Natural killer cell (primary cell): ENCODE measurements at regions not wholly inside any gene's neighbourhood (a gene's known extent, or its start where the extent isn't known, plus 50 kb on each side); places are given as distances from the start of the nearest gene placed in this dataset.

Experiments used
- ATAC-seq, 3 donors: fragments of 150-1000 bp in 2 of 3; fragments of 200-7000 bp in 1 of 3; cut with Tn5 transposase; 1 replicate in 1 of 3; 2 replicates in 2 of 3; pipeline ENCODE4 v1.10.0; 2021; ENCODE audit warnings: mild to moderate bottlenecking in 2 of 3, moderate library complexity in 2 of 3
- DNase-seq, 2 donors: peaks; one replicate each; pipeline versions ENCODE4 v3.0.0 to v3.0.0-alpha.2; 2013 to 2021; ENCODE audit warnings: mixed read lengths in 1 of 2
- H3K27ac ChIP-seq: one replicate; pipeline ENCODE4 v1.5.1; 2013; ENCODE audit warnings: mild to moderate bottlenecking, low read length
- H3K27me3 ChIP-seq: one replicate; pipeline ENCODE4 v1.6.1; 2013; ENCODE audit warnings: low read length; ENCODE audit not compliant: control insufficient read depth, insufficient read depth
- H3K36me3 ChIP-seq: one replicate; pipeline ENCODE4 v1.6.1; 2013; ENCODE audit warnings: low read length; ENCODE audit not compliant: control insufficient read depth, insufficient read depth
- H3K4me1 ChIP-seq: one replicate; pipeline ENCODE4 v1.6.1; 2013; ENCODE audit warnings: low read length; ENCODE audit not compliant: control insufficient read depth, insufficient read depth
- H3K4me3 ChIP-seq: one replicate; pipeline ENCODE4 v1.5.1; 2013; ENCODE audit warnings: low read length
- H3K9me3 ChIP-seq: one replicate; pipeline ENCODE4 v1.6.1; 2013; ENCODE audit warnings: low read length; ENCODE audit not compliant: control insufficient read depth, insufficient read depth
- H3K27ac Mint-ChIP-seq, 2 donors: one replicate each; pipeline ENCODE4 v1.8.0; 2022; ENCODE audit warnings: mild to moderate bottlenecking in 2 of 2, mixed read lengths in 2 of 2, moderate library complexity in 1 of 2
- H3K27me3 Mint-ChIP-seq, 2 donors: one replicate each; pipeline ENCODE4 v1.8.0; 2022; ENCODE audit warnings: low read depth in 2 of 2, mixed read lengths in 2 of 2
- H3K36me3 Mint-ChIP-seq: one replicate; pipeline ENCODE4 v1.8.0; 2022; ENCODE audit warnings: mixed read lengths
- H3K4me1 Mint-ChIP-seq, 2 donors: one replicate each; pipeline ENCODE4 v1.8.0; 2022; ENCODE audit warnings: mixed read lengths in 2 of 2
- H3K4me3 Mint-ChIP-seq: one replicate; pipeline ENCODE4 v1.8.0; 2022; ENCODE audit warnings: mild to moderate bottlenecking, moderate library complexity, mixed read lengths
- H3K9me3 Mint-ChIP-seq, 2 donors: one replicate each; pipeline ENCODE4 v1.8.0; 2022; ENCODE audit warnings: mixed read lengths in 2 of 2
- WGBS: methylation state at CpG from one replicate; pipeline ENCODE4 v1.1.7; 2013; ENCODE audit warnings: missing lambda C conversion rate; ENCODE audit not compliant: insufficient coverage; 5-methylcytosine and 5-hydroxymethylcytosine counted together
- intact Hi-C: fragments of 100-400 bp; cut with micrococcal nuclease; formaldehyde crosslinking; loops from one replicate; pipeline ENCODE4 v1.14.2; 2022
- TF ChIP-seq, protein P1 (sequence below): fragments of 200-600 bp; IDR thresholded peaks from one replicate; pipeline ENCODE4 v1.8.0; 2022; ENCODE audit warnings: antibody characterized with exemption

DNA sequence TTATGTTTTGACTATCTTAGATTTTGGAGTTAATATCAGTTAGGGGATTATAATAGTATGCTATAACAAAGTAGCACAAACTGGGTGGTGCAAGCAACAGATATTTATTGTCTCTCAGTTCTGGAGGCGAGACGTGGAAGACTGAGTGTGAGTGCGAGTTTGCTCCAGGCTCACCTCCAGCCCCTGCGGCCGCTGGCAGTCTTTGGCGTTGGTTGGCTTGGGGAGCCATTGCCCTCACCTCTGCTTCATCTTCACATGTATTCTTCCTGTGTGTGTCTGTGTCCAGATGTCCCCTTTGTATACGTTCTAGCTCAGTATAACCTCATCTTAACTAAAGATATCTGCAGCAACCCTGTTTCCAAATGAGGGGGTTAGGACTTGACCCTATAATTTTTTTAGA is 343.9 kb upstream of the COBL start:
- 86% methylated on average over 7 of the region's 7 CpGs for WGBS
- Mint-ChIP-seq H3K36me3 (no peaks in the 10 kb centered on the region), H3K4me1 (no peaks in the 10 kb centered on the region), H3K4me3 (no peak overlapping the region), H3K27me3 (no peaks in the 10 kb centered on the region), H3K9me3 (peaks cover 3 to 11% of the 10 kb centered on the region in 2 donors), H3K27ac (no peak overlapping the region)
- Histone ChIP-seq H3K9me3 (no peaks in the 10 kb centered on the region), H3K27ac (no peak overlapping the region), H3K27me3 (no peaks in the 10 kb centered on the region), H3K4me3 (no peak overlapping the region), H3K36me3 (no peaks in the 10 kb centered on the region), H3K4me1 (no peaks in the 10 kb centered on the region)
- TF ChIP-seq, protein P1, sequence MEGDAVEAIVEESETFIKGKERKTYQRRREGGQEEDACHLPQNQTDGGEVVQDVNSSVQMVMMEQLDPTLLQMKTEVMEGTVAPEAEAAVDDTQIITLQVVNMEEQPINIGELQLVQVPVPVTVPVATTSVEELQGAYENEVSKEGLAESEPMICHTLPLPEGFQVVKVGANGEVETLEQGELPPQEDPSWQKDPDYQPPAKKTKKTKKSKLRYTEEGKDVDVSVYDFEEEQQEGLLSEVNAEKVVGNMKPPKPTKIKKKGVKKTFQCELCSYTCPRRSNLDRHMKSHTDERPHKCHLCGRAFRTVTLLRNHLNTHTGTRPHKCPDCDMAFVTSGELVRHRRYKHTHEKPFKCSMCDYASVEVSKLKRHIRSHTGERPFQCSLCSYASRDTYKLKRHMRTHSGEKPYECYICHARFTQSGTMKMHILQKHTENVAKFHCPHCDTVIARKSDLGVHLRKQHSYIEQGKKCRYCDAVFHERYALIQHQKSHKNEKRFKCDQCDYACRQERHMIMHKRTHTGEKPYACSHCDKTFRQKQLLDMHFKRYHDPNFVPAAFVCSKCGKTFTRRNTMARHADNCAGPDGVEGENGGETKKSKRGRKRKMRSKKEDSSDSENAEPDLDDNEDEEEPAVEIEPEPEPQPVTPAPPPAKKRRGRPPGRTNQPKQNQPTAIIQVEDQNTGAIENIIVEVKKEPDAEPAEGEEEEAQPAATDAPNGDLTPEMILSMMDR: no peak
- DNase-seq: no peak
- no peak for ATAC-seq
- intact Hi-C loops: no loop called here

DNA sequence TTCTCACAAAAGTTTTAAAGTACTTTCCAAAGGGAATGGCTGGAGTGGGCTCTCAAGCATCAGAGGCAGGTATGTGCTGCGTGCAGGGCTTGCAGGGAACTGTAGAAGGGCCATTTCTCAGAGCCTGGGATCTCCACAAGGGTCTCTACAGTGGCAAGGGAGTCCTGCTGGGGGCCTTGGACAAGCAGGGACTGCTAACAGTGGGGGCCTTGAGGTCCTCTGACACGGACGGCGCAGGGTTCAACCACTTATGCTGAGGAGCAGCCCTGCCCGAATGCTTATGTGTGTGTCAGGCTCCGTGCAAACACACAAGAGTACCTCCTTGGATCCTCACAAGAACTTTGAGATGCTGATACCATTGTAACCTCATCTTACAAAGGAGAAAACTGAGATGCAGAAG is 342.1 kb upstream of the COBL start:
- no peak overlapping the region for H3K27ac Mint-ChIP-seq
- no peak for ATAC-seq
- 79% methylated on average over 6 of the region's 6 CpGs for WGBS
- DNase-seq: no peak
- TF ChIP-seq, protein P1: no peak
- H3K4me1 Mint-ChIP-seq: no peaks in the 10 kb centered on the region
- intact Hi-C loops: no loop called here
- no peaks in the 10 kb centered on the region for H3K27me3 ChIP-seq
- no peak overlapping the region for H3K27ac ChIP-seq
- H3K4me3 ChIP-seq: no peak overlapping the region
- no peaks in the 10 kb centered on the region for H3K4me1 ChIP-seq
- no peaks in the 10 kb centered on the region for H3K27me3 Mint-ChIP-seq
- no peak overlapping the region for H3K4me3 Mint-ChIP-seq
- H3K9me3 Mint-ChIP-seq: peaks cover 3 to 12% of the 10 kb centered on the region in 2 donors
- H3K36me3 ChIP-seq: no peaks in the 10 kb centered on the region
- H3K36me3 Mint-ChIP-seq: no peaks in the 10 kb centered on the region
- H3K9me3 ChIP-seq: no peaks in the 10 kb centered on the region

DNA sequence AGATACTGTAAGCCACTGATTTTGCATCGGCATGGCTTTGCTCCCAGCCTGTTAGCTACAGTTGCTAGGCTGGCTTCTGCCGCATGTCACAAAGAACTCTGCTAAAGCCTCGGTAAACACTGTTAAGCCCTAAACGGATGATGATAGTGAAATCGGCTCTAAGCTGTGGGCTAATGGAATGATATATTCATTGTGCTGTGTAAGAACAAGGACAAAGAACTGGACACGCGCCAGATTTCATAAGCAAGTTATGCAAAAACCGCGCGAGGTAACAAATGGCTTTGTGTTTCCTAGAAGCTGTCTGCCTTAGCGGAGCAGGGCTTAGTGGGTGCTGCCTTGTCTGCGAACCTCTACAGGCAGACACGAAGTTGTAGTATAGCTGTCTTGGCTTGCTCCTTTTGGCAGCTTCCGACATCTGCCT is 331.3 kb upstream of the COBL start:
- intact Hi-C loops: no loop called here
- TF ChIP-seq, protein P1: no peak
- H3K36me3 Mint-ChIP-seq: no peaks in the 10 kb centered on the region
- no peak overlapping the region for H3K27ac Mint-ChIP-seq
- no peaks in the 10 kb centered on the region for H3K36me3 ChIP-seq
- no peaks in the 10 kb centered on the region for H3K4me1 Mint-ChIP-seq
- peaks cover 3% of the 10 kb centered on the region for H3K9me3 ChIP-seq
- ATAC-seq (no peak), DNase-seq (no peak)
- no peaks in the 10 kb centered on the region for H3K27me3 Mint-ChIP-seq
- H3K4me3 Mint-ChIP-seq: no peak overlapping the region
- H3K27me3 ChIP-seq: no peaks in the 10 kb centered on the region
- H3K9me3 Mint-ChIP-seq: peaks cover 6 to 9% of the 10 kb centered on the region in 2 donors
- H3K27ac ChIP-seq: no peak overlapping the region
- H3K4me1 ChIP-seq: no peaks in the 10 kb centered on the region
- H3K4me3 ChIP-seq: no peak overlapping the region
- 78% methylated on average over 14 of the region's 14 CpGs for WGBS

DNA sequence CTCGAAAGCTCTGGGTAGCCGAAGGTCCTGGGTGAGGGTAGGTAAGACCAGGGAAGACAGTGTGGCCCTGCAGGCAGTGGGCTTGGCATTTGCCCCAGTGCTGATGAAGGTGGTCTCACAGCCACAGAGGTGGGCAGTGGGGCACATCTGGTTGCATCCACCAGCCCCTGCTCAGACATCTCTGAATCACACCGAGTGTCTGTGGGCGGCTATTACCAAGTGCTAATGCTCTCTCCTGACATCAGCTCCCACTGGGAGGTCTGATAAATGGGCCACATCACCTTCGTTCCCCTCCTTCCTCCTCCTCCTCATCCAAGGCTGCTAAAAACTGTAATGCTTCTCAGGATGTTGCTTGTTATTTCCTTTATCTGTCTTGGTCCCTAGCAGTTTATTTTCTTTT is 330.9 kb upstream of the COBL start:
- H3K36me3 ChIP-seq: no peaks in the 10 kb centered on the region
- no peaks in the 10 kb centered on the region for H3K4me1 Mint-ChIP-seq
- no peaks in the 10 kb centered on the region for H3K36me3 Mint-ChIP-seq
- H3K9me3 ChIP-seq: peaks cover 3% of the 10 kb centered on the region
- H3K27me3 Mint-ChIP-seq: no peaks in the 10 kb centered on the region
- no peak overlapping the region for H3K4me3 Mint-ChIP-seq
- H3K27ac Mint-ChIP-seq: no peak overlapping the region
- peaks cover 6 to 9% of the 10 kb centered on the region in 2 donors for H3K9me3 Mint-ChIP-seq
- TF ChIP-seq, protein P1: no peak
- H3K27ac ChIP-seq: no peak overlapping the region
- H3K4me1 ChIP-seq: no peaks in the 10 kb centered on the region
- no peaks in the 10 kb centered on the region for H3K27me3 ChIP-seq
- intact Hi-C loops: no loop called here
- no peak for ATAC-seq
- whole genome bisulfite sequencing: 65% methylated on average over 5 of the region's 5 CpGs
- no peak overlapping the region for H3K4me3 ChIP-seq
- no peak for DNase-seq
